H9 (cell line): ENCODE measurements at regions not wholly inside any gene's neighbourhood (a gene's known extent, or its start where the extent isn't known, plus 50 kb on each side); places are given as distances from the start of the nearest gene placed in this dataset.

Experiments used
- DNase-seq: peaks from one replicate; pipeline ENCODE4 v3.0.0-alpha.2; 2017
- H2AFZ ChIP-seq: one replicate; pipeline ENCODE4 v1.6.1; 2013; ENCODE audit warnings: mild to moderate bottlenecking, low read length, control low read depth, moderate library complexity
- H2AK5ac ChIP-seq: 2 replicates; pipeline ENCODE4 v1.6.1; 2013; ENCODE audit warnings: low read length, control low read depth, mixed read lengths; ENCODE audit not compliant: insufficient read length
- H2BK120ac ChIP-seq: one replicate; pipeline ENCODE4 v1.6.1; 2013; ENCODE audit warnings: low read depth, mild to moderate bottlenecking, low read length, control low read depth, inconsistent platforms; ENCODE audit not compliant: poor library complexity, severe bottlenecking
- H2BK12ac ChIP-seq: 2 replicates; pipeline ENCODE4 v1.6.1; 2013; ENCODE audit warnings: low read length, control low read depth, mixed read lengths, low read depth; ENCODE audit not compliant: insufficient read length
- H2BK15ac ChIP-seq: 2 replicates; pipeline ENCODE4 v1.6.1; 2013; ENCODE audit warnings: low read depth, low read length, control low read depth
- H2BK20ac ChIP-seq: one replicate; pipeline ENCODE4 v1.6.1; 2013; ENCODE audit warnings: low read depth, mild to moderate bottlenecking, low read length, control low read depth, inconsistent platforms; ENCODE audit not compliant: poor library complexity, severe bottlenecking
- H2BK5ac ChIP-seq: 2 replicates; pipeline ENCODE4 v1.6.1; 2013; ENCODE audit warnings: low read length, control low read depth, mixed read lengths; ENCODE audit not compliant: insufficient read length
- H3K14ac ChIP-seq: 2 replicates; pipeline ENCODE4 v1.6.1; 2013; ENCODE audit warnings: low read length, control low read depth; ENCODE audit not compliant: insufficient read depth
- H3K18ac ChIP-seq: 2 replicates; pipeline ENCODE4 v1.6.1; 2013; ENCODE audit warnings: low read depth, mild to moderate bottlenecking, mixed read lengths, low read length, control low read depth; ENCODE audit not compliant: insufficient read length
- H3K23ac ChIP-seq: 2 replicates; pipeline ENCODE4 v1.6.1; 2013; ENCODE audit warnings: low read length, control low read depth, mixed read lengths, low read depth; ENCODE audit not compliant: insufficient read length
- H3K23me2 ChIP-seq: 2 replicates; pipeline ENCODE4 v1.6.1; 2013; ENCODE audit warnings: low read depth, mild to moderate bottlenecking, mixed read lengths, low read length, control low read depth; ENCODE audit not compliant: insufficient read length, poor library complexity, severe bottlenecking
- H3K27ac ChIP-seq: 2 replicates; pipeline ENCODE4 v1.5.1; 2013; ENCODE audit warnings: low read length, control low read depth, mixed read lengths, low read depth; ENCODE audit not compliant: insufficient read length
- H3K27me3 ChIP-seq: 2 replicates; pipeline ENCODE4 v1.6.1; 2013; ENCODE audit warnings: low read length, control low read depth, inconsistent platforms; ENCODE audit not compliant: insufficient read depth
- H3K4ac ChIP-seq: 2 replicates; pipeline ENCODE4 v1.6.1; 2013; ENCODE audit warnings: low read depth, mild to moderate bottlenecking, control low read depth, inconsistent platforms, low read length, moderate library complexity
- H3K4me1 ChIP-seq: 2 replicates; pipeline ENCODE4 v1.6.1; 2013; ENCODE audit warnings: low read length, control low read depth, inconsistent platforms; ENCODE audit not compliant: insufficient read depth
- H3K4me2 ChIP-seq: 2 replicates; pipeline ENCODE4 v1.6.1; 2013; ENCODE audit warnings: low read length, control low read depth, mixed read lengths; ENCODE audit not compliant: insufficient read length, insufficient read depth
- H3K56ac ChIP-seq: 2 replicates; pipeline ENCODE4 v1.6.1; 2013; ENCODE audit warnings: low read depth, mild to moderate bottlenecking, mixed read lengths, low read length, control low read depth; ENCODE audit not compliant: insufficient read length
- H3K79me1 ChIP-seq: 2 replicates; pipeline ENCODE4 v1.6.1; 2013; ENCODE audit warnings: low read depth, mild to moderate bottlenecking, moderate library complexity, low read length, control low read depth, inconsistent platforms; ENCODE audit not compliant: insufficient read depth, poor library complexity, severe bottlenecking
- H3K79me2 ChIP-seq: 2 replicates; pipeline ENCODE4 v1.6.1; 2013; ENCODE audit warnings: low read length, control low read depth, inconsistent platforms; ENCODE audit not compliant: insufficient read depth
- H3K9ac ChIP-seq: 2 replicates; pipeline ENCODE4 v1.6.1; 2013; ENCODE audit warnings: low read length, control low read depth, mixed read lengths; ENCODE audit not compliant: insufficient read length; ENCODE audit errors: extremely low read depth
- H3K9me3 ChIP-seq: one replicate; pipeline ENCODE4 v1.6.1; 2013; ENCODE audit warnings: low read depth, low read length, inconsistent platforms; ENCODE audit not compliant: control insufficient read depth
- H3T11ph ChIP-seq: one replicate; pipeline ENCODE4 v1.6.1; 2013; ENCODE audit warnings: mild to moderate bottlenecking, low read length, control low read depth, inconsistent platforms
- H4K20me1 ChIP-seq: one replicate; pipeline ENCODE4 v1.6.1; 2013; ENCODE audit not compliant: control insufficient read depth, insufficient read length, insufficient read depth
- H4K5ac ChIP-seq: 2 replicates; pipeline ENCODE4 v1.6.1; 2013; ENCODE audit warnings: low read depth, mild to moderate bottlenecking, mixed read lengths, low read length, control low read depth; ENCODE audit not compliant: insufficient read length
- H4K8ac ChIP-seq: replicated peaks from 2 replicates; pipeline ENCODE4 v1.6.1; 2013; ENCODE audit warnings: low read length, control low read depth, mixed read lengths, low read depth; ENCODE audit not compliant: insufficient read length
- H4K91ac ChIP-seq: 2 replicates; pipeline ENCODE4 v1.6.1; 2013; ENCODE audit warnings: low read depth, mild to moderate bottlenecking, moderate library complexity, mixed read lengths, low read length, control low read depth; ENCODE audit not compliant: insufficient read length
- H3K27ac Mint-ChIP-seq, 3 experiments: 2 replicates in 2 of 3; 3 replicates in 1 of 3; pipeline ENCODE4 v1.8.0; 2020 to 2021; ENCODE audit warnings: mixed read lengths in 3 of 3, mild to moderate bottlenecking in 1 of 3, moderate library complexity in 1 of 3
- H3K27me3 Mint-ChIP-seq: 2 replicates; pipeline ENCODE4 v1.8.0; 2021; ENCODE audit warnings: low read depth, mild to moderate bottlenecking, moderate library complexity, mixed read lengths
- H3K36me3 Mint-ChIP-seq, 3 experiments: 2 replicates in 2 of 3; 3 replicates in 1 of 3; pipeline ENCODE4 v1.8.0; 2020 to 2021; ENCODE audit warnings: low read depth in 3 of 3, mixed read lengths in 3 of 3; ENCODE audit not compliant: insufficient read depth in 1 of 3
- H3K4me1 Mint-ChIP-seq, 2 experiments: 2 replicates each; pipeline ENCODE4 v1.8.0; 2020; ENCODE audit warnings: mixed read lengths in 2 of 2
- H3K4me3 Mint-ChIP-seq, 2 experiments: 2 replicates in 1 of 2; 3 replicates in 1 of 2; pipeline ENCODE4 v1.8.0; 2020 to 2021; ENCODE audit warnings: mild to moderate bottlenecking in 2 of 2, mixed read lengths in 2 of 2, moderate library complexity in 1 of 2
- H3K9me3 Mint-ChIP-seq, 2 experiments: 2 replicates in 1 of 2; 3 replicates in 1 of 2; pipeline ENCODE4 v1.8.0; 2020; ENCODE audit warnings: mild to moderate bottlenecking in 2 of 2, mixed read lengths in 2 of 2, moderate library complexity in 1 of 2
- CTCF ChIP-seq: fragments of 200-600 bp; sonication (generic); conservative IDR thresholded peaks from 3 replicates; pipeline ENCODE4 v1.8.0; 2021; ENCODE audit warnings: antibody characterized with exemption, mild to moderate bottlenecking
- WGBS: extraction: QIAGEN DNeasy Blood & Tissue Kit; methylation state at CpG from one replicate; pipeline ENCODE4 v1.1.7; 2013; ENCODE audit warnings: missing lambda C conversion rate, low lambda C conversion rate, mixed read lengths; ENCODE audit not compliant: insufficient read length; ENCODE audit errors: extremely low coverage; 5-methylcytosine and 5-hydroxymethylcytosine counted together

- Histone ChIP-seq H3K23ac (no peak overlapping the region), H4K8ac (no peak overlapping the region), H3K79me1 (no peaks in the 10 kb centered on the region), H2BK20ac (no peak overlapping the region), H2AFZ (no peak overlapping the region), H3K18ac (no peak overlapping the region), H2AK5ac (no peak overlapping the region), H3K9me3 (no peaks in the 10 kb centered on the region), H2BK120ac (no peak overlapping the region), H2BK5ac (no peak overlapping the region), H4K91ac (no peak overlapping the region), H3K4me2 (no peak overlapping the region), H3K9ac (no peak overlapping the region), H3K27ac (no peak overlapping the region), H2BK12ac (no peak overlapping the region), H4K20me1 (no peaks in the 10 kb centered on the region), H3K4me1 (no peaks in the 10 kb centered on the region), H3K23me2 (no peaks in the 10 kb centered on the region), H3T11ph (no peak overlapping the region), H2BK15ac (no peak overlapping the region), H3K79me2 (no peaks in the 10 kb centered on the region), H3K4ac (no peak overlapping the region), H3K27me3 (no peaks in the 10 kb centered on the region), H4K5ac (no peak overlapping the region), H3K56ac (no peak overlapping the region), H3K14ac (no peak overlapping the region)
- TF ChIP-seq CTCF, result no peak
- no peak overlapping the region for H3K27ac Mint-ChIP-seq
- no peaks in the 10 kb centered on the region for H3K36me3 Mint-ChIP-seq
- WGBS, result no CpG with 5 or more reads among the region's 2 CpGs
- no peak for DNase-seq
- H3K4me3 Mint-ChIP-seq, result no peak overlapping the region
- no peaks in the 10 kb centered on the region for H3K9me3 Mint-ChIP-seq
- H3K27me3 Mint-ChIP-seq, result no peaks in the 10 kb centered on the region
- no peaks in the 10 kb centered on the region for H3K4me1 Mint-ChIP-seq
Observed at GRCh38 chr5:93101661-93102060, 479.4 kb downstream of the NR2F1-AS1 start.
